Activated CD4-positive, alpha-beta T cell treated with anti-CD3 and anti-CD28 coated beads, Interleukin-2, amount 50 U/mL, for 24 hours (primary cell): ENCODE measurements at regions not wholly inside any gene's neighbourhood (a gene's known extent, or its start where the extent isn't known, plus 50 kb on each side); places are given as distances from the start of the nearest gene placed in this dataset.
"Not testable (repeated sequence)": the region's sequence is repeated elsewhere in the genome, so short reads cannot be mapped to it uniquely, and the experiment has no call there.

Experiments used
- DNase-seq, 2 donors: peaks; one replicate each; pipeline ENCODE4 v3.0.0-alpha.2; 2020; ENCODE audit warnings: low read depth in 1 of 2, low spot score in 1 of 2

DNA sequence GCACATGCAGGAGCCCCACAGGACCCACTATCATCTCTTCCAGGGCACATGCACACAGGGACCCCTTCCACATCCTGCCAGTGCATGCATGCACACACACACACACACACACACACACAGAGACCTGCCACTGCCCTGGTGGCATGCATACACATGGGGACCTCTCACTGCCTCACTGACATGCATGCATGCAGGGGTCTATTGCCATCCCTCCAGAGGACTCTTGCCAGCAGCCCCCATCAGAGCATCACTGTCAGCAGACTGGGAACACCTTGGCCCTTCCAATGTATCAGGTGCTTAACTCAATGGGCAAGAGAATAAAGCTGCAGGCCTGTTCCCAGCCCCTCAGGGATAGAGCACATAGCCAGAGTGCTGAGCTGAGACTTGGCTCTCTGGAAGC lies 433.6 kb upstream of the PPP1R2C start:
- no peak for DNase-seq

DNA sequence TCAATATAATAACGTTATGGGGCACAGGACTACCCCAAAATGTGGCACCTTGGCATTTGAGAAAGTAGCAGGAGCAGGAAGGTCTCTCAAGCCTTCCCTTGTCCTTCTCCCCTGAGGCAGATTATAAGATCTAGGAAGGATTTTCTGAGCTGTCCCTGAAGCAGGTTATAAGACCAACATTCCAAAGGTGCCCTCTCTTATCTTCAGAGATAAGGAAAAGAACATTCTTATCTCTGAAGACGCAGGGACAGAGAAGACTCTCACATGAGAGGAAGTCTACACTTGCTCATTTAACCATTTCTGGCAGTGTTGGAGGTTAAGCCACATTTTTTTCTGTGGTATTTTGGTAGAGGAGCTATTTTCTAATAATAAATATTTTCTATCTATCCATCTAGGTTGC lies 437.9 kb upstream of the MAOA start:
- DNase-seq: no peak

DNA sequence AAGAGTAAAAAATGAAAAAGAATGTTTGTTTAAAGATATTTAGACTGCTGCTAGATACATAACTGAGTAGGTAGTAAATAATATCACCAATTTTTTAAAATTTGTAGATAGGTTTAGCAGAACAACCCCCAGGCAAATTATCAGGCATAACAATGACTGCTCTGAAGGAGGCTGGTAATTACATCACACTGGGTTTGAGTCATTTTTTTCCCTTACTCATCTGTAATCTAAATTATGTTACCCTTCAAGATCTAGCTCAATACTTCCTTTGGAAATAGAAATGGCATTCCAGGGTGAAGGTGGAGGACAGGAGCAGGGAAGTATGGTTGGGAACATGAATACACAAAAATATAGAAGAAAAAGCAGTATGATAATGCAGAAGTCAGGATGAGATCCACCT lies 431.6 kb upstream of the MAOA start:
- no peak for DNase-seq

DNA sequence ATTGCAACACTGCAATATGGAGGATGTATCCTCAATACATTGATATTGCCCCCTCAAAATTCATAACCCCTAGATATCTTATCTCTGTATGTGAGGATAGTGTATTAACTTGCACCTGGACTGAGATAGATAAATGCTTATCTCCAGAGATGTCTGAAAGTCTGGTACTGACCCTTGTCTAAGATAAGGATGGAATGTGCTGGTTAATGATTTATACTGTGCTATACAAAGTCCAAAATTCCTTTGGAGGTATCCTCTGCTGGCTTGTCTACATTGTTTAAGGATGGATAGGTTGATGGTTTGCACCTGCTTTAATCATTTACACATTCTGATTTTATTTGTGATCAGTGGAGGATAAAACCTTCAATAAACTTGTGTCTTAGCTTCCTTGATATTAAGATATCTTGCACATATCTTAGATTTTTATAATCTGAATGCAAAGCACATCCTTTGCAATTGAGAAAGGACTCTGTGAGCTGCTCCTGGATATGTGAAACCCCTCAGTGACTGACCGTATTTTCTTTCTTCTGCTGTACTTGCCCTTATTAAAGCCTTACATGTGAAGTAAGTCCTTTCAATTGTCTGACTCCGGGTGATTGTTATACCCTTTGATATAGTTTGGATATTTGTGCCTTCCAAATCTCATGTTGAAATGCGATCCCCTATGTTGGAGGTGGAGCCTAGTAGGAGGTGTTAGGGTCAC lies 430.3 kb upstream of the MAOA start:
- no peak for DNase-seq

GRCh38 chrX:43238461-43238945 lies 417.6 kb upstream of the MAOA start:
- no peak for DNase-seq

DNA sequence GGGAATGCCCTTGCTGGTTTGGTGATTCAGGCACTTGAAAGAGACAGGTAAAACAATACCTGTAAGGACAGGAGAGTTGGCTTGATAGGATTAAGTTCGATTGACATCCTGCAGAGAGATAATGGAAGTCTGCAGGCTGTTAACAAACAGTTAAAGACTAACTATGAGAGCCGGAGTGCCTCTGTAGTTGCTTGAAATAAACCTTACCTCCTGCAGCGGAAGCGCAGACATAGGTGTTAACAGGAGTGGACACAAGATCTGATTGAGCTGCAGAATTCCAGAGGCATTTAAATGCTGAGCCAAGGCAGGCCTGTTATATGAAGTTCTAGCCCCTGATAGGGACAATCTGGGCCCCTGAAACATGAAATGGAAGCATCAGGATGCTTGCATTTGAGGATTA lies 416.7 kb upstream of the MAOA start:
- DNase-seq: no peak

DNA sequence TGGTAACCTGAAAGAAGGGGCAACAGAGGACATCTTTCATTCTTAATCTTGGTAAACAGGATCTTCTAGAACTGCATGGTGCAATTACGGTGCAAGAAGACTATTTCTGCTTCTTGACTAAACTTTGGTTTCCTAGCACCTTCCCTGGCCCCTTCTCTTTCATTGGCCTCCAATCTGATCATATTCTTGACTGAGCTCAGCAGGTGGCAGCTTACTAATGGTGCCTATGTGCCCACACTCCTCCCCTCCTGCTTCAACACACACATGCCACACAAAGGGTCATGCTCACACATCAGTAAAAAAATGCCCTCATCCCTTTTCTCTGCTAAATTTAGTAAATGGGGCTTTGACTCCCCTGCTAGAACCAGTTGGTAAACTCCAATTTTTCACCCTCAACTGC lies 400.5 kb upstream of the MAOA start:
- DNase-seq: no peak

- no peak for DNase-seq
Observed at GRCh38 chrX:43266487-43266886, 389.6 kb upstream of the MAOA start.

- no peak for DNase-seq
Observed at GRCh38 chrX:43267652-43268051, 388.4 kb upstream of the MAOA start.

- DNase-seq: no peak
Observed at GRCh38 chrX:43269201-43269600, 386.9 kb upstream of the MAOA start.

DNA sequence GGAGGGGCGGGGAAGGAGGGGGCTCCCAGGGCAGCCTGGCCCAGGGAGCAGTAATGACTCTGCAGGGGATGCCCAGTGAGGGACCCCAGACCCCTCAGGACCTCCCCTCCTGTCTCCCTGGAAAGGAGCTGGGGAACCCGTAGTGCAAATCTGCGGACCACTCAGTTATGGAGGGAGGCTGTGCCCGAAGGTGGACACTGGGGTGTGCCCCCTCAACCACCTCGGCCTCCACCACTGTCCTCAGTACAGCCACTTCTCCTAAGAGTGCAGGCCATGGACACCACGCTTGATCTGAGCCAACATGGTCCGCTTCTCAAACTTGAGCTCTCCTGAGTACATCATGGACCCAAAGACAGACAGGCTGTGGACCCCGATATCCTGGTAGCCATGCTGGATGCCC lies 378.2 kb upstream of the MAOA start:
- DNase-seq: no peak

GRCh38 chrX:43278440-43278839 lies 377.7 kb upstream of the MAOA start:
- no peak for DNase-seq

- no peak for DNase-seq
Observed at GRCh38 chrX:43279341-43279808, 376.7 kb upstream of the MAOA start.

DNA sequence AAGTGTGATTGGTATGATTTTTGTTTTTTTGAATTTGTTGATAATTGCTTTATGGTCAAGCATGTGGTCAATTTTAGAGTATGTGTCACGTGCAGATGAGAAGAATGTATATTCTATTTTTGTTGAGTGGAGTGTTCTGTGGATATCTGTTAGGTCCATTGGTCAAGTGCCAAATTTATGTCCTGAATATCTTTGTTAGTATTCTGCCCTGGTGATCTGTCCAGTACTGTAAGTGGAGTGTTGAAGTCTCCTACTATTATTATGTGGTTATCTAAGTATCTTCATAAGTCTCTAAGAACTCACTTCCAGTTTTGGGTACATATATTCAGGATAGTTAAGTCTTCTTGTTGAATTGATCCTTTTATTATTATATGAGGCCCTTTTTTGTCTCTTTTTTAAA lies 372.9 kb upstream of the MAOA start:
- DNase-seq: no peak

DNA sequence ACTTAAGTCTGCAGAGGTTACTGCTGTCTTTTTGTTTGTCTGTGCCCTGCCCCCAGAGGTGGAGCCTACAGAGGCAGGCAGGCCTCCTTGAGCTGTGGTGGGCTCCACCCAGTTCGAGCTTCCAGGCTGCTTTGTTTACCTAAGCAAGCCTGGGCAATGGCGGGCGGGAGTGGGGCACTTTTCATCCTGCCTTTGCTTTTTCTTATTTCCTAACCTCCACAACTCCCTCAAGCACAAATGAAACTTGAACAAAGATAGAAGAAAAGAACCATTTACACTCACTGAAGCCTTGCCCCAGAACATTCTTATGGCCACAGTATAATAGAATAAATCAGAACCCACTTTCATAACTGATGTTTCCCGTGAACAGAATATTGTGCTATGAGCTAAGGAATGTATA lies 344.5 kb upstream of the MAOA start:
- DNase-seq: not testable (repeated sequence)

- no peak for DNase-seq
Observed at GRCh38 chrX:43313035-43313434, 343.1 kb upstream of the MAOA start.

GRCh38 chrX:43314525-43314924 lies 341.6 kb upstream of the MAOA start:
- no peak for DNase-seq

- no peak for DNase-seq
Observed at GRCh38 chrX:43315622-43316021, 340.5 kb upstream of the MAOA start.

GRCh38 chrX:43316146-43316545 lies 340.0 kb upstream of the MAOA start:
- DNase-seq: no peak

DNA sequence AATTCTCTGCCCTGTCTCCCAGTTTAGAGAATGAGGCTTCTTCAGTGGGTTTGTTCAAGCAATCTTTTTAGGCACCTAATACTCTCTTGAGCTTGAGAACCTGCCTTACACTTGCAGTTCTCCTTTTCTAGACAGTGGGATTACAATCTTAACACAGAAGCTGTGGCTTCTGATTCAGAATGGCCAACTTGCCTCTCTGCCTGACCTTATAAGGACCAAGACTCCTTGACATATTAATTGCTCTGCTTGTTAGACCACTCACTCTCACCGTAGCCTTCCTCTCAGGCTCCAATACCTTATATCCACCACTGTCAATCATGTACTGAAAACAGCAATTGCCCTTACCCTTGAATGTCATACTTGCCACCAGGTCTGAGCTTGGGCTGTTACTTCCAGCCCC lies 338.7 kb upstream of the MAOA start:
- DNase-seq: no peak

DNA sequence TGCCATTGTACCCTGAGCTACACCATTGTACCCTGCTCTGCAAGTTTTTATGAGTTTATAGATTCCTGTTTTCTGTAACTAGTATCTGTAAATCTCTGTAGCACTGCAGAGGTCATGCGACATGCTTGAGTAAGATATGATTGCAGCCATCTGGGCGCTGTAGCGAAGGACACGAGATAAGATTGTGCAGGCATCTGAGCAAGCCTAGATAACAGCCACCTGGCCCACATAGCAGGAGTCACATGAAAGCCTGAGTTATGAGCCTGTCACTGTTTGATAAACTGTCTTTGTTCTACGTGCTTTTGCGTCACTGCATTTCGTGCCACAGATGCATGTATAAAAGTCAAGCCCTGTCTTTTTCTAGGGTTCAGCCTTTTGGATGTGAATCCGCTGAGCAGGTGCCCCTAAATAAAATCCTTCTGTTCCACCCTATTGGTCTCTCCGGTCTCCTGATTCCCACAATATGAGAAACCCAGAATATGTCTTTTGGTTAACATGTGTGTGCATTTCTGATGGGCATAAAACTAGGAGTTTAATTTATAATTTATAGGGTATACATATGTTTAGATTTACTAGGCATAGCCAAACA lies 327.6 kb upstream of the MAOA start:
- no peak for DNase-seq

- DNase-seq: no peak
Observed at GRCh38 chrX:43333543-43333942, 322.6 kb upstream of the MAOA start.

- DNase-seq: no peak
Observed at GRCh38 chrX:43345166-43345565, 310.9 kb upstream of the MAOA start.
